Thyroid gland (tissue), 4 donors: ENCODE measurements at regions not wholly inside any gene's neighbourhood (a gene's known extent, or its start where the extent isn't known, plus 50 kb on each side); places are given as distances from the start of the nearest gene placed in this dataset.

Experiments used
- DNase-seq, 2 donors: peaks; one replicate each; pipeline ENCODE4 v3.0.0-alpha.2; 2019
- H3K27ac ChIP-seq, 3 donors: fragments of 200-600 bp; sonication (generic); 1 replicate in 2 of 3; 2 replicates in 1 of 3; pipeline ENCODE4 v1.5.1; 2016 to 2019; ENCODE audit warnings: mild to moderate bottlenecking in 1 of 3, moderate library complexity in 1 of 3
- H3K27me3 ChIP-seq: fragments of 200-600 bp; sonication (generic); one replicate; pipeline ENCODE4 v1.5.1; 2019
- H3K36me3 ChIP-seq, 2 donors: fragments of 200-600 bp; sonication (generic); one replicate each; pipeline ENCODE4 v1.5.1; 2016 to 2019
- H3K4me1 ChIP-seq, 2 donors: fragments of 200-600 bp; sonication (generic); one replicate each; pipeline ENCODE4 v1.5.1; 2017 to 2019
- H3K4me3 ChIP-seq, 3 donors: fragments of 200-600 bp; sonication (generic); replicated peaks in 1 of 3; 1 replicate in 2 of 3; 2 replicates in 1 of 3; pipeline ENCODE4 v1.5.1; 2016; ENCODE audit warnings: mild to moderate bottlenecking in 1 of 3
- H3K9me3 ChIP-seq: fragments of 200-600 bp; sonication (generic); one replicate; pipeline ENCODE4 v1.5.1; 2017
- CTCF ChIP-seq, 6 experiments: fragments of 200-600 bp in 3 of 6; fragments of 450-650 bp in 3 of 6; sonication (generic) in 3 of 6; IDR thresholded peaks; one replicate each; pipeline ENCODE4 v1.5.1; 2016 to 2019; ENCODE audit warnings: antibody characterized with exemption in 6 of 6, mild to moderate bottlenecking in 2 of 6, inconsistent platforms in 1 of 6, moderate library complexity in 1 of 6
- POLR2A ChIP-seq, 2 donors: fragments of 450-650 bp; IDR thresholded peaks; one replicate each; pipeline ENCODE4 v1.6.1; 2017; ENCODE audit warnings: antibody characterized with exemption in 2 of 2, mild to moderate bottlenecking in 2 of 2, moderate library complexity in 1 of 2
- WGBS, 2 donors: methylation state at CpG; one replicate each; pipeline ENCODE4 v1.1.5; 2017; 5-methylcytosine and 5-hydroxymethylcytosine counted together
- intact Hi-C: fragments of 100-400 bp; cut with DNase I; formaldehyde crosslinking; loops from one replicate; pipeline ENCODE4 v1.15.1; 2023

GRCh38 chr3:152937234-152937633, 102.3 kb downstream of the P2RY1 start:
- TF ChIP-seq POLR2A (IDR thresholded peaks at IDR 0.05) (no peak), CTCF (IDR thresholded peaks at IDR 0.05) (peak in 3 of 6 experiments; percentile 39 to 54 (median 51))
- Histone ChIP-seq H3K4me3 (no peak overlapping the region), H3K9me3 (no peaks in the 10 kb centered on the region), H3K27me3 (no peaks in the 10 kb centered on the region), H3K4me1 (no peaks in the 10 kb centered on the region), H3K36me3 (no peaks in the 10 kb centered on the region), H3K27ac (no peak overlapping the region)
- intact Hi-C loops = no loop called here
- WGBS, 2 donors = 37 to 44% methylated on average over 2 of the region's 2 CpGs
- DNase-seq = no peak

GRCh38 chr3:152938974-152939636, 104.2 kb downstream of the P2RY1 start:
- no peak for DNase-seq
- no peaks in the 10 kb centered on the region for H3K9me3 ChIP-seq
- no peak overlapping the region for H3K4me3 ChIP-seq
- intact Hi-C loops = no loop called here
- TF ChIP-seq CTCF (IDR thresholded peaks at IDR 0.05) = no peak
- TF ChIP-seq POLR2A (IDR thresholded peaks at IDR 0.05) = no peak
- WGBS, 2 donors = 81 to 89% methylated on average over 1 of the region's 1 CpG
- H3K36me3 ChIP-seq = no peaks in the 10 kb centered on the region
- no peaks in the 10 kb centered on the region for H3K27me3 ChIP-seq
- no peak overlapping the region for H3K27ac ChIP-seq
- H3K4me1 ChIP-seq = no peaks in the 10 kb centered on the region

GRCh38 chr3:152941859-152942258, 106.9 kb downstream of the P2RY1 start:
- no peak overlapping the region for H3K4me3 ChIP-seq
- no peaks in the 10 kb centered on the region for H3K9me3 ChIP-seq
- no peaks in the 10 kb centered on the region for H3K4me1 ChIP-seq
- 90% methylated on average over 3 of the region's 3 CpGs for WGBS, 2 donors
- no peaks in the 10 kb centered on the region for H3K36me3 ChIP-seq
- TF ChIP-seq POLR2A (IDR thresholded peaks at IDR 0.05) = no peak
- no peak for TF ChIP-seq CTCF (IDR thresholded peaks at IDR 0.05)
- intact Hi-C loops = no loop called here
- no peak for DNase-seq
- H3K27me3 ChIP-seq = no peaks in the 10 kb centered on the region
- no peak overlapping the region for H3K27ac ChIP-seq

GRCh38 chr3:152942366-152942765, 107.4 kb downstream of the P2RY1 start:
- no peaks in the 10 kb centered on the region for H3K27me3 ChIP-seq
- no peak for DNase-seq
- no peak overlapping the region for H3K27ac ChIP-seq
- intact Hi-C loops = no loop called here
- H3K4me1 ChIP-seq = no peaks in the 10 kb centered on the region
- WGBS, 2 donors = 82 to 92% methylated on average over 3 of the region's 3 CpGs
- H3K9me3 ChIP-seq = no peaks in the 10 kb centered on the region
- no peak for TF ChIP-seq CTCF (IDR thresholded peaks at IDR 0.05)
- TF ChIP-seq POLR2A (IDR thresholded peaks at IDR 0.05) = no peak
- no peaks in the 10 kb centered on the region for H3K36me3 ChIP-seq
- H3K4me3 ChIP-seq = no peak overlapping the region

- no peaks in the 10 kb centered on the region for H3K27me3 ChIP-seq
- no peaks in the 10 kb centered on the region for H3K4me1 ChIP-seq
- H3K4me3 ChIP-seq = no peak overlapping the region
- WGBS, 2 donors = 55 to 59% methylated on average over 3 of the region's 3 CpGs
- TF ChIP-seq CTCF (IDR thresholded peaks at IDR 0.05) = no peak
- no peak for TF ChIP-seq POLR2A (IDR thresholded peaks at IDR 0.05)
- no peak overlapping the region for H3K27ac ChIP-seq
- H3K9me3 ChIP-seq = no peaks in the 10 kb centered on the region
- H3K36me3 ChIP-seq = no peaks in the 10 kb centered on the region
- intact Hi-C loops = no loop called here
- no peak for DNase-seq
Observed at GRCh38 chr3:152943645-152944044, 108.7 kb downstream of the P2RY1 start.
